LNCAP (cell line): ENCODE measurements at regions not wholly inside any gene's neighbourhood (a gene's known extent, or its start where the extent isn't known, plus 50 kb on each side); places are given as distances from the start of the nearest gene placed in this dataset.

Source experiments
- CTCF ChIP-seq: fragments of 450-650 bp; IDR thresholded peaks from 2 replicates; pipeline ENCODE4 v1.5.1; 2017; ENCODE audit warnings: mild to moderate bottlenecking

- no peak for TF ChIP-seq CTCF
Observed at GRCh38 chr6:169862892-169863525, 111.6 kb downstream of the ERMARD start.

GRCh38 chr6:169862043-169862891, 110.8 kb downstream of the ERMARD start:
- TF ChIP-seq CTCF: no peak

- no peak for TF ChIP-seq CTCF
Observed at GRCh38 chr6:169861431-169862042, 110.1 kb downstream of the ERMARD start.

- no peak for TF ChIP-seq CTCF
Observed at GRCh38 chr6:169859978-169860703, 108.7 kb downstream of the ERMARD start.

GRCh38 chr6:169859401-169859977, 108.1 kb downstream of the ERMARD start:
- no peak for TF ChIP-seq CTCF

- TF ChIP-seq CTCF: no peak
Observed at GRCh38 chr6:169858935-169859351, 107.5 kb downstream of the ERMARD start.
